ENCODE measurements at regions not wholly inside any gene's neighbourhood (a gene's known extent, or its start where the extent isn't known, plus 50 kb on each side); places are given as distances from the start of the nearest gene placed in this dataset.

GRCh38 chr15:95987886-95988573 is 342.5 kb upstream of the NR2F2 start:
- Histone ChIP-seq H3K27me3 (ENCODE audit: control insufficient read depth, insufficient read depth, low read length) (no peaks in the 10 kb centered on the region), H3K9ac (ENCODE audit: insufficient read depth, low read length) (no peak overlapping the region), H3K36me3 (ENCODE audit: control insufficient read depth, insufficient read depth, low read length) (no peaks in the 10 kb centered on the region), H3K27ac (ENCODE audit: insufficient read depth, low read length) (no peak overlapping the region), H3K4me2 (ENCODE audit: extremely low read depth, insufficient read depth, low read length) (no peak overlapping the region), H2AFZ (ENCODE audit: low read length) (peak overlapping the region; percentile 65), H3K4me3 (replicated peaks in 1 of 4; ENCODE audit: control extremely low read depth in 1 of 4, insufficient read depth in 1 of 4, low read depth in 3 of 4, low read length in 4 of 4) (no peak overlapping the region), H3K4me1 (ENCODE audit: control insufficient read depth, extremely low read depth, insufficient read depth, low read length) (peaks cover 2% of the 10 kb centered on the region), H4K20me1 (ENCODE audit: control insufficient read depth, extremely low read depth, insufficient read depth, low read length) (no peaks in the 10 kb centered on the region), H3K79me2 (ENCODE audit: control insufficient read depth, insufficient read depth, low read length) (no peaks in the 10 kb centered on the region), H3K9me3 (ENCODE audit: control insufficient read depth, insufficient read depth, low read depth, low read length) (no peaks in the 10 kb centered on the region)
- TF ChIP-seq EZH2 (IDR thresholded peaks at IDR 0.05; ENCODE audit: low read length, missing control alignments) (no peak), CTCF (conservative IDR thresholded peaks at IDR 0.05 in 1 of 2, IDR thresholded peaks at IDR 0.05 in 1 of 2; ENCODE audit: low read depth in 1 of 2, low read length in 2 of 2) (no peak)
- DNase-seq (ENCODE audit: low read depth in 2 of 2), result no peak

GRCh38 chr15:95988574-95988887 is 342.0 kb upstream of the NR2F2 start:
- Histone ChIP-seq H3K4me3 (replicated peaks in 1 of 4; ENCODE audit: control extremely low read depth in 1 of 4, insufficient read depth in 1 of 4, low read depth in 3 of 4, low read length in 4 of 4) (no peak overlapping the region), H2AFZ (ENCODE audit: low read length) (peak overlapping the region; percentile 65), H3K79me2 (ENCODE audit: control insufficient read depth, insufficient read depth, low read length) (no peaks in the 10 kb centered on the region), H3K27me3 (ENCODE audit: control insufficient read depth, insufficient read depth, low read length) (no peaks in the 10 kb centered on the region), H3K4me2 (ENCODE audit: extremely low read depth, insufficient read depth, low read length) (no peak overlapping the region), H3K27ac (ENCODE audit: insufficient read depth, low read length) (no peak overlapping the region), H4K20me1 (ENCODE audit: control insufficient read depth, extremely low read depth, insufficient read depth, low read length) (no peaks in the 10 kb centered on the region), H3K9me3 (ENCODE audit: control insufficient read depth, insufficient read depth, low read depth, low read length) (no peaks in the 10 kb centered on the region), H3K9ac (ENCODE audit: insufficient read depth, low read length) (no peak overlapping the region), H3K4me1 (ENCODE audit: control insufficient read depth, extremely low read depth, insufficient read depth, low read length) (peaks cover 2% of the 10 kb centered on the region), H3K36me3 (ENCODE audit: control insufficient read depth, insufficient read depth, low read length) (no peaks in the 10 kb centered on the region)
- DNase-seq (ENCODE audit: low read depth in 2 of 2), result peak in 1 of 2 donors; percentile 85
- TF ChIP-seq EZH2 (IDR thresholded peaks at IDR 0.05; ENCODE audit: low read length, missing control alignments), result no peak
- TF ChIP-seq CTCF (conservative IDR thresholded peaks at IDR 0.05 in 1 of 2, IDR thresholded peaks at IDR 0.05 in 1 of 2; ENCODE audit: low read depth in 1 of 2, low read length in 2 of 2), result no peak

GRCh38 chr15:95989392-95989791 is 341.1 kb upstream of the NR2F2 start:
- Histone ChIP-seq H3K9ac (ENCODE audit: insufficient read depth, low read length) (no peak overlapping the region), H3K36me3 (ENCODE audit: control insufficient read depth, insufficient read depth, low read length) (no peaks in the 10 kb centered on the region), H3K4me1 (ENCODE audit: control insufficient read depth, extremely low read depth, insufficient read depth, low read length) (peaks cover 2% of the 10 kb centered on the region), H3K9me3 (ENCODE audit: control insufficient read depth, insufficient read depth, low read depth, low read length) (no peaks in the 10 kb centered on the region), H3K79me2 (ENCODE audit: control insufficient read depth, insufficient read depth, low read length) (no peaks in the 10 kb centered on the region), H4K20me1 (ENCODE audit: control insufficient read depth, extremely low read depth, insufficient read depth, low read length) (no peaks in the 10 kb centered on the region), H3K4me3 (replicated peaks in 1 of 4; ENCODE audit: control extremely low read depth in 1 of 4, insufficient read depth in 1 of 4, low read depth in 3 of 4, low read length in 4 of 4) (no peak overlapping the region), H3K27me3 (ENCODE audit: control insufficient read depth, insufficient read depth, low read length) (no peaks in the 10 kb centered on the region), H3K27ac (ENCODE audit: insufficient read depth, low read length) (no peak overlapping the region), H3K4me2 (ENCODE audit: extremely low read depth, insufficient read depth, low read length) (no peak overlapping the region), H2AFZ (ENCODE audit: low read length) (no peak overlapping the region)
- DNase-seq (ENCODE audit: low read depth in 2 of 2), result no peak
- no peak for TF ChIP-seq EZH2 (IDR thresholded peaks at IDR 0.05; ENCODE audit: low read length, missing control alignments)
- TF ChIP-seq CTCF (conservative IDR thresholded peaks at IDR 0.05 in 1 of 2, IDR thresholded peaks at IDR 0.05 in 1 of 2; ENCODE audit: low read depth in 1 of 2, low read length in 2 of 2), result no peak

Data from fibroblast of lung (primary cell).